Left kidney (tissue), 1 donor: ENCODE measurements at regions not wholly inside any gene's neighbourhood (a gene's known extent, or its start where the extent isn't known, plus 50 kb on each side); places are given as distances from the start of the nearest gene placed in this dataset.
"Not testable (repeated sequence)": the region's sequence is repeated elsewhere in the genome, so short reads cannot be mapped to it uniquely, and the experiment has no call there.

Source experiments
- DNase-seq: peaks from one replicate; pipeline ENCODE4 v3.0.0-alpha.2; 2013

DNA sequence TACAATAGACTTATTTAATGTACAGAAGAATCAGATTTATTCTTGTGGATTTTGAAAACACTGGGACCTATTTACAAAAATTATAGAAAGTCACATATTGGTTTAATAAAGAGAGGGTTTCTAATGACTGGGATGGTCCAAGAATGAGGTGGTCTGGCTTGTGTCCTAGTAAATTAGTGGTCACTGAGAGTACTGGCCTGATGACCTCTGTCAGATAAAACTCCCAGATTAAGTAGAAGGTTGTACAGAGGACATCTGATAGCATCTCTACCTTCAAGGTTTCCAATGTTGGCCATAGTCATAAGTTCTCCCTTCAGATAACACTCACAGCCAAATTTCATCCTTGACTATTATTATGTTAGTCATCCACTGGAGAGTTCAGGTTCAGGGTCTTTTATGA is 692.9 kb downstream of the MTRR start:
- DNase-seq: no peak

GRCh38 chr5:8563540-8563939 is 694.6 kb downstream of the MTRR start:
- not testable (repeated sequence) for DNase-seq

DNA sequence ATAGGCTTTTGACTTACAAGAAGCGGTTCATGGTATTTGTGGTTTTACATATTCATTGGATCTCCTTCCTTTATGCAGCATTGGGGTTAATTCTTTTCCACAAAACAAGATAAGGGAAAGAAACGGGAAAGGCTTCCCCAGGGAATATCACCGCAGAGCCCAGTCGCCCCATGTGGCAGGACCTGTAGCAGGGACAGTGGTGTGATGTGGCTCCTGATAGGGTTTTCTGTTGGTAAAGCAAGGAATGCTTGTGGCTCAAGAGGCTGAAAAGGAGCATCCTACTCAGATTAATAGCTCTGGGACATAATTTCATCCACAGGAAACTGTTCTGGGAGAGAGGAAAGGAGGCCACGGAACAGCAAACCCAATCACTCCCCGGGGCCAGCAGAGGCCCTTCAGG is 699.9 kb downstream of the MTRR start:
- DNase-seq: no peak

DNA sequence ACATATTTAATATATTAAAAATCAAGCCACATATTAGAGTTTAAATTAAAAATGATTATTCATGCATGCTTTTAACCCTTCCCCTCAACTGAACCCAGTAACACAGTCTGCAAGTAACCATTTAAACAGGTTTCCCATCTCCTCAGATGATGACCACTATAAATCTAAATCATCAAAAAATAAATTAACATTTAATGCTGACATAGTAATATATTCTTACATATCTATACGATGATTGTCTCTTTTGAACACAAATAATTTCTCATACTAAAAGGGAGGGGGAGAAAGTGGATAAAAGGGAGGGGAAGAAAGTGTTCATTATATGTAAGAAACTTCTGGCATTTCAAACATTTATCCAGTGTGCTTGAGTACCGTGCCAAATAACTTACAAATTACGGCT is 701.6 kb downstream of the MTRR start:
- DNase-seq: no peak

DNA sequence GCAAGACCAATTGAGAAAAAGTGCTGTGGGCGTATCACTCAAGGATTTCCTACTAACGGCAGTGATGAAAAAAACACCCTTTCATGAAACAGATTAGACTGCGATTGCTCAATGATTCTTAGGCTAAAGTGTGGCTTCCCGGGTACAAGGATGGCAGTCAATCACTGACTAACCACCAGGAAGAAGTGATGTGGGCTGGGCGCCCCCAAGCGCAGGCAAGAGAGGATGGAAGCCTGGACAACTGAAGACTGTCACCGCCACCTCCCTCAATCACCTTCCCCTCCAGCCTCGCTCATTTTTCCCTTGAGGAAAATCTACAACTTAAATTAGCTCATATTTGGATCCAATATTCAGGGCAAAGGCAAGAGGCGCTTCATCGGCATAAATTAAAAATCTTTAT is 707.2 kb downstream of the MTRR start:
- DNase-seq: no peak

- DNase-seq: no peak
These were observed 708.8 kb downstream of the MTRR start for GRCh38 chr5:8577792-8578191.

DNA sequence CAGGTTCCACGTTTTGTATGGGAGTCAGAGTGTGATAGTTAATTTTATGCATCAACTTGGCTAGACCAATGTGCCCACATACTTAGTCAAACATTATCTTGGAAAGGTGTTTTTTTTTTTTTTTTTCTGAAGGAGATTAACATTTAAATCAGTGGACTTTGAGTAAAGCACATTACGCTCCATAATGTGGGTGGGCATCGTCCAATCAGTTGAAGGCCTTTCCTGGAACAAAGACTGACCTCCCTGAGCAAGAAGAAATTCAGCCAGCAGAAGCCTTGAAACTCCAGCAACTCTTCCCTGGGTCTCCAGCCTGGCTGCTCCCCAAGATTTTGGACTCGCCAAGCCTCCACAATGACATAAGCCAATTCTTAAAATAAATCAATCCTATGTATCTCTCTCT is 711.4 kb downstream of the MTRR start:
- DNase-seq: no peak

DNA sequence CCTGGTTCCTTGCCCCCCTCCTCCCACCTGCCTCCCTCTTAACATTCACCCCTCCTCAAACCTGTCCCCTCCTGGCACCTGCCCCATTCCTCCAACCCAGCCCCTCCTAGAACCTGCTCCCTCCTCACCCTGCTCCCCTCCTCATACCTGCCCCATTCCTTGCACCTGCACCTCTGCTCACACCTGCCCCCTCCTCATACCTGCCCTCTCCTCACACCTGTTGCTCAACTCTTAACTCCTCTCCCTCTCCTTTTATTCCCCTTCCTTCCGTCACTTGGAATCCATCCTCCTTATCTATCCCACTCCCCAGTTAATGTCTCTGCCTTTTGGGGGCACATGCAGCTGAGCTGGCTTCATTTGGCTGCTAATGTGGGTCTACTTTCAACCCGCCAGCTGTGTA is 712.1 kb downstream of the MTRR start:
- no peak for DNase-seq

GRCh38 chr5:8585230-8586018 is 716.5 kb downstream of the MTRR start:
- no peak for DNase-seq

GRCh38 chr5:8590959-8591358 is 722.0 kb downstream of the MTRR start:
- DNase-seq: no peak

DNA sequence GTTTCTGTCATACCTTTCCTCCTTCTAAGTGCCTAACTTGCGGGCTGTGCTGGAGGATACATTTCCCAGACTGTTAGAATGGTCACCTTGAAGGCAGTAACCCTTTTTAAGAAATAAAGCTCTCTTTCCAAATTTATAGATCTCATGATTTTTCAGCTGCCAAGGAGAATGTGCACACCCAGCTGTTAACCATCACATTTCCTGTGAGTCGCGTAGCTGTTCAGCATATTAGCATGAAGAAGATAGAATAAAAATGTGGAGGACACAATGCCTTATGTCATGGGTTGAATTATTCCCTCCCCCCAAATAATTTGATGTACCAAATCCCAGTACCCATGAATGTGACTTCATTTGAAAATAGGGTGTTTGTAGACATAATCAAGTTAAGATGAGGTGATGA is 729.4 kb downstream of the MTRR start:
- no peak for DNase-seq

GRCh38 chr5:8598996-8599395 is 730.0 kb downstream of the MTRR start:
- DNase-seq: no peak

- DNase-seq: no peak
These were observed 731.9 kb downstream of the MTRR start for GRCh38 chr5:8600843-8601242.

DNA sequence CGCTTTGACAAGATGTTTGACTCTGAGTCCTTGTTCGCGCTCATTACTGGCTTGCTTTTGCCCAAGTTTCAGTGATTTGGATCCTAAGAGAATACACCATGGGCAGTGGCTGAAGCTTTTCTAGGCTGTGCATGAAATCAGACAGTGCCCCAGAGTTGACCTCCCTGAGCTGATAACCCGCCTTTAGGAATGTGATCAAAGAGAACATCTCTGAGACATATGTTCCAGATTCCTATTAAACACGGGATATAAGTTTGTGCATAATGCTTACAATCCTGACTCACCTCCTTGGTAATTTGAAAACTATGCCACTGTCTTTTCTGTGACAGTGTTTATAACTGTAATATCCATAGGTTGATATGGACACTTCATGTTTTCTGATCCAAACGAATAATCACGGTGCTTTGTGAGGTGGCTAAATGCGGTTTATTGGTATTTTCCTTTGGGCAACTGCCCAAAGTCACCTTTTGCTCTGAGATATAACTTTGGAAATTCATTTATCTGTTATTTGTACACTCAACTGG is 732.9 kb downstream of the MTRR start:
- no peak for DNase-seq

- DNase-seq: no peak
These were observed 737.3 kb downstream of the MTRR start for GRCh38 chr5:8606231-8606630.

DNA sequence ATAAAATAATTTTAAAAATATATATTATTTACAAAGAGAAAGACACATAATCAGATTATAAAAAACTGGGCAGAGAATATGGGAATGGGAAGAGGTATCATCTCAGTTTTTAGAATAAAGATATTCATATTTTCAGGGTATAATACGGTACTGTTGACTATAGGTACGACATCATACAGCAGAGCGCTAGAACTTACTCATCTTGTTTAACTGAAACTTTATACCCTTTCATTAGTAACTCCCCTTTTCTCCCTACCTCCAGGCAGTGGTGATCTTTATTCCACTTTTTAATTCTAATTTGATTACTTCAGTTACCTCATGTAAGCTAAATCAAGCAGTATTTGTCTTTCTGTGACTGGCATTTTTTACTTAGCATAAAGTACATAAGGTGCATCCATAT is 742.1 kb downstream of the MTRR start:
- no peak for DNase-seq

DNA sequence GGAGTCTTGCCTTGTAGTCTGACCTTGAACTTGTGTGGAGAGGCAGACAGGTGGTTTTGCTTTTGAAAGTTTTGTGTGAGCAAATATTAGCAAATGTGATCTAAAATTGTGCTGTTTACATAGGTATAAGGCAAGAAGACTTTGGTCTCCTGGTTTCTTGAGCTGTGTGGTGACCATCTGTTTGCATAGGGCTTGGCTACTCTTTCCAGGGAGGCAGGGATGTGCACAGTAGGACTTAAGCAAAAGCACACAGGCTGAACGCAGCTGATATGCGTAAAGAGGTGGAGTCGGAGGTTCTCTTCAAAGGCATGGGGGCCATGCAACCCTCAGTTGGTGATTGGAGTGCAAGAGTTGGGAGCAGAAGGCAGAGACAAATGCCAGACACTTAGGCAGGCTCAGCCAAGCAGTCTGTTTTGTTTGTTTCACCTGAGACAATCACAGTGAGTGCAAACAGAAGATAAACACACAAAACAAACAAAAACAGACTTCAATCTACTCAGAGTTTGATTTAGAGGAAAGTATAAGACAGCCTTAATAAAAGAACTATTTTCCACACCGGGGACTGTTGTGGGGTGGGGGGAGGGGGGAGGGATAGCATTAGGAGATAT is 744.2 kb downstream of the MTRR start:
- DNase-seq: no peak

DNA sequence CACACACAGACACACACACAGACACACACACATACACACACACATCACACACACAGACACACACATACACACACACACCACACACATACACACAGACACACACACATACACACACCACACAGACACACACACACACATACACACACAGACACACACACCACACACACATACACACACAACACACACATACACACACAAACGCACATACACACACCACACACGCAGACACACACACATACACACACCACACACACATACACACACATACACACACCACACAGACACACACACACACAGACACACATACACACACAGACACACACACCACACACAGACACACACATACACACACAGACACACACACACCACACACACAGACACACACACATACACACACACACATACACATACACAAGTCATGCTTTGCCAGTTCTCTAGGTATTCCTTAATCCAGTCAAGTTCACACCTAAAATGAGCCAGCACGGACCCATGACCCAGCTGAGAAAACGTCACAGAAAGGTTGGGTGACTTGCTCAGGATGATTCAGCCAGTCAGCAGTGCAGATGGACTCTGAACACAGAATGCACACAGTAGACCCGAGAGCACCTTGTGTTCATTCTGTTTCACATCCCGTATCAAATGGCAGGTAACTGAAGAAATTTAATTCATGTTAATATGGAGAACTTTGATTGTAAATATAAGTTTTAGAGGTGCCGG is 746.4 kb downstream of the MTRR start:
- no peak for DNase-seq

DNA sequence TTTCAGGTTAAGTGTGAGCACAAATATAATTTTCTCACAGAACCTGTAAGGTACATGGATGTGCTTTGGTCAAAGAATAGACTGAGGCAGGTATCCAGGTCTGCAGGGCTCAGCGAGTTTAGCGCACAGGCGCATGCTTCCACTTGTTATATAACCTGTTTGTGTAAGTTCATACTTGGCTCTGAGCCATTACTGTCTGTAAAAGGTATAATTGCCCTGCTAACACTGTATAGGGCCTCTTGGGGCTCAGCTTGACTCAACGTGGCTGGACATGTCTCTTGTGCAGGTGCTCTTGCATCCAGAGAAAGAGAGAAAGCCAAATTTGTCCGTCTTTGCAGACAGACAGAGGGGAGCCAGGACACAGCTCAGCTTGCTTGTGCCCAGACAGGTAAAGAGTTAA is 759.6 kb downstream of the MTRR start:
- no peak for DNase-seq

- DNase-seq: no peak
These were observed 764.3 kb downstream of the MTRR start for GRCh38 chr5:8633259-8633658.

DNA sequence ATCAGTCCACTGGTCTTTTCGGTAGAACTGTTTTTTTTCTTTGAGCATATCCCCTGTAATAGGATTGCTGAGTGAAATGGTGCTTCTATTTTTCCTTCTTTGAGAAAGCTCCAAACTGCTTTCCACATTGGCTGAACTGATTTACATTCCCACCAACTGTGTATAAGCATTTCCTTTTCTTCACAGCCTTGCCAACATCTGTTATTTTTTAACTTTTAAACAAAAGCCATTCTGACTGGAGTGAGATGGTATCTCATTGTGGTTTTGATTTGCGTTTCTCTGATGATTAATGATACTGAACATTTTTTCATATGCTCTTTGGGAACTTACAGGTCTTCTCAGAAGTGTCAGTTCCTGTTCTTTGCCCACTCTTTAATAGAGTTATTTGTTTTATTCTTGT is 764.7 kb downstream of the MTRR start:
- no peak for DNase-seq

- no peak for DNase-seq
These were observed 765.3 kb downstream of the MTRR start for GRCh38 chr5:8634219-8634618.

DNA sequence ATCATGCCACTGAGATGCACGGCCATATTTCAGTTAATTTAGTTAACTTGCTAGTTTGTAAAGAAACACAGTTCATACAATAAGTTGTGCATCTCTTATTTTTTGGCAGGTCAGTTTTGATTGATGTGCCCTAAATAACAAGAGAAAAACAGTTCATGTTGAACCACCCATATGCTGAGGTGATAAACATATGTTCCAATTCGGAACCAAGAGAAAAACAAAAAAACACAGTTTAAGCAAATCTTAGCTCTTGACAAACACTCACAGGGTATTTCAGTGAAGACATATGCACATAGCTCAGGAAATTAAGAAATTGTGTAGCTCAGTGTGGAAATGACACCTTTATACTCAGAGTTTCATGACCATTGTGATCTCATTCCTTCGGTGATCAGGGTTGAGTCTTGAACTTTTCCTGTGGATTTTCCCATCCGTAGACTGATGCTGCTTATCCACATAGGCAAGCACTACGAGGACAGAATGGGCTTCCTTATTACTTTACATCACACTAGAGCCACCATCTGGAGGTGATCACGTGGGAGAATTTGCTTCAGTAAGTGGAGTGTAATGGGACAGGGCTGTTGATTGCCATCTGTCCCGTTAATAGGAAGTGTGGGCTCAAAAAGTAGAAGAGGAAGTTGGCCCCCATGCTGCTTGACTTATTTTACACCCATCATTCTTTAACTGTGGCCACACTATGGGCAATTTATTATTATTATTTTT is 773.0 kb downstream of the MTRR start:
- DNase-seq: no peak
